ENCODE measurements at regions not wholly inside any gene's neighbourhood (a gene's known extent, or its start where the extent isn't known, plus 50 kb on each side); places are given as distances from the start of the nearest gene placed in this dataset.

DNA sequence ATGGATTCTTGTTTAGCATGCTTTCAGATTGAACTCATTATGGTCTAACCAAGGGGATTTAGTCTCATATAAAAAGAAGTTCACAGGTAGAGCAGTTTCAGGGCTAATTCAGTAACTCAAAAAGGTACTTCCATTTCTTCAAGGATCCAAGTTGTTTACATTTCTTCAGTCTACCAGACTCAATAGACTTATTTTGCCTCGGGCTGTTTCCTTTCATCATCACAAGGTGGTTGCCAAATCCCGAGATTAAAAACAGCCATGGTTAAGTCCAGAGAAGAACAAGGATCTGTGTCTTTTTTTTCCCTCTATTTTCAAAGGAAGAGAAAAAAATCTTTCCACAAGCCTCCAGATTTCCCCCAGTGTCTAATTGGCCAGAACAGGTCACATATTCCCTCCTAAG lies 69.8 kb upstream of the SNX9 start:
- Histone ChIP-seq H2AFZ (ENCODE audit: low read length) (no peak overlapping the region), H3K56ac (replicated peaks; ENCODE audit: insufficient read length, low read depth, low read length) (no peak overlapping the region), H3K4me1 (replicated peaks in 1 of 4; ENCODE audit: control insufficient read depth in 3 of 4, insufficient read depth in 4 of 4, low read length in 3 of 4) (peaks cover 0 to 5% (median 5%) of the 10 kb centered on the region in 4 experiments; a peak in 4 of 7 replicates), H3K36me3 (ENCODE audit: control insufficient read depth in 2 of 4, insufficient read depth in 4 of 4, low read length in 3 of 4) (no peaks in the 10 kb centered on the region), H4K91ac (replicated peaks; ENCODE audit: insufficient read length, low read length) (peak overlapping the region; percentile 38), H3K27me3 (replicated peaks in 1 of 4; ENCODE audit: control insufficient read depth in 3 of 4, extremely low read depth in 1 of 4, insufficient read depth in 3 of 4, low read length in 3 of 4) (no peaks in the 10 kb centered on the region), H2BK12ac (ENCODE audit: low read depth, low read length) (0 out of 2 replicates have a peak overlapping the region, but pooled peaks have one; percentile 51), H3K9me3 (ENCODE audit: insufficient read depth in 2 of 2, low read depth in 1 of 2, low read length in 1 of 2) (peaks cover 0 to 3% of the 10 kb centered on the region in 2 experiments; a peak in 1 of 4 replicates), H3K27ac (ENCODE audit: low read depth, low read length) (no peak overlapping the region), H2BK20ac (ENCODE audit: low read length) (peak overlapping the region; percentile 91; the same call in 1 of the 2 replicates), H4K8ac (ENCODE audit: extremely low read depth, insufficient read depth, low read length) (no peak overlapping the region), H3K79me1 (ENCODE audit: low read depth, low read length) (no peaks in the 10 kb centered on the region), H4K20me1 (replicated peaks in 1 of 2; ENCODE audit: control insufficient read depth in 1 of 2, insufficient read depth in 2 of 2, low read length in 2 of 2) (no peaks in the 10 kb centered on the region), H2BK15ac (ENCODE audit: low read length) (no peak overlapping the region), H3K23ac (ENCODE audit: insufficient read length) (no peak overlapping the region), H3K79me2 (ENCODE audit: control insufficient read depth in 1 of 2, insufficient read depth in 2 of 2, low read length in 2 of 2) (no peaks in the 10 kb centered on the region), H2BK120ac (replicated peaks; ENCODE audit: low read depth, low read length) (peak overlapping the region; percentile 81), H2AK5ac (ENCODE audit: low read depth, low read length) (no peak overlapping the region), H3K18ac (ENCODE audit: extremely low read depth, low read length) (peak overlapping the region; percentile 72; the same call in 1 of the 2 replicates), H3K4me2 (ENCODE audit: insufficient read depth in 1 of 2, low read depth in 2 of 2, low read length in 2 of 2) (no peak overlapping the region), H2BK5ac (ENCODE audit: low read depth, low read length) (peak overlapping the region; percentile 53; the same call in 1 of the 2 replicates), H4K5ac (ENCODE audit: insufficient read length, low read depth, low read length) (no peak overlapping the region), H3K14ac (ENCODE audit: insufficient read length) (no peak overlapping the region), H3K23me2 (ENCODE audit: low read depth, low read length) (no peaks in the 10 kb centered on the region), H3K9ac (replicated peaks in 1 of 4; ENCODE audit: extremely low read depth in 1 of 4, low read depth in 3 of 4, low read length in 3 of 4) (no peak overlapping the region), H3K4me3 (ENCODE audit: extremely low read depth in 1 of 4, insufficient read depth in 2 of 4, low read depth in 3 of 4, low read length in 4 of 4) (no peak overlapping the region), H3K4ac (replicated peaks; ENCODE audit: insufficient read length, low read depth, low read length) (peak overlapping the region; percentile 80)
- no peak for DNase-seq (ENCODE audit: low read depth in 1 of 2, low spot score in 2 of 2)
- ChIA-PET CTCF (ENCODE audit: partially characterized antibody) (interaction anchor here (0.9 to 6.5 kb wide), 3 partner anchors 10 to 194 kb away, joined by 4 to 54 read pairs (median 4); no protein-coding TSS in a partner anchor), POLR2A (ENCODE audit: partially characterized antibody) (no interaction called here)
- WGBS, 2 experiments (ENCODE audit: extremely low coverage in 1 of 2, insufficient coverage in 1 of 2, insufficient read length in 1 of 2, insufficient replicate concordance in 2 of 2, low coverage in 1 of 2, low lambda C conversion rate in 2 of 2, missing lambda C conversion rate in 1 of 2) = 75% methylated on average over 2 of the region's 2 CpGs; no CpG with 5 or more reads in 1 of the 2 experiments
- TF ChIP-seq RXRA (IDR thresholded peaks at IDR 0.05; ENCODE audit: insufficient read depth, low read depth, low read length) = no peak
- TF ChIP-seq SP1 (IDR thresholded peaks at IDR 0.05; ENCODE audit: low read depth, low read length) = no peak
- no peak for TF ChIP-seq BACH1 (IDR thresholded peaks at IDR 0.05; ENCODE audit: low read length)
- TF ChIP-seq GABPA (IDR thresholded peaks at IDR 0.05; ENCODE audit: borderline replicate concordance, insufficient read depth, low read length) = no peak
- TF ChIP-seq PHF8 (conservative IDR thresholded peaks at IDR 0.05; ENCODE audit: low read depth, low read length) = no peak
- TF ChIP-seq HDAC6 (IDR thresholded peaks at IDR 0.05; ENCODE audit: low read depth, low read length) = no peak
- no peak for FAIRE-seq
